ENCODE measurements at regions not wholly inside any gene's neighbourhood (a gene's known extent, or its start where the extent isn't known, plus 50 kb on each side); places are given as distances from the start of the nearest gene placed in this dataset.

GRCh38 chr6:165819394-165819793, 156.4 kb upstream of the PDE10A start:
- TF ChIP-seq CTCF (IDR thresholded peaks at IDR 0.05; ENCODE audit: low read length) (no peak), EZH2 (optimal IDR thresholded peaks at IDR 0.05; ENCODE audit: low read depth, low read length) (no peak), EZH2phosphoT487 (IDR thresholded peaks at IDR 0.05; ENCODE audit: low read length) (no peak)

Data from MM.1S (cell line).